A549 (cell line): ENCODE measurements at regions not wholly inside any gene's neighbourhood (a gene's known extent, or its start where the extent isn't known, plus 50 kb on each side); places are given as distances from the start of the nearest gene placed in this dataset.

Source experiments
- ATAC-seq, 2 experiments: fragments of 200-7000 bp in 1 of 2; fragments of >200 bp in 1 of 2; cut with Nextera tagmentation in 1 of 2; cut with Tn5 transposase in 1 of 2; 3 replicates each; pipeline versions ENCODE4 v1.8.0 to v1.9.1; 2018 to 2020; ENCODE audit warnings: mild to moderate bottlenecking in 1 of 2, moderate library complexity in 1 of 2
- CTCF ChIA-PET: fragments of 300-600 bp; sonication (Branson Sonifier 250); formaldehyde crosslinking; extraction: SDS; loops from one replicate; lab custom pipeline; 2021; ENCODE audit warnings: antibody characterized with exemption, inconsistent platforms; lab: Yijun Ruan, JAX
- POLR2A ChIA-PET: fragments of 350-600 bp; formaldehyde crosslinking; extraction: SDS; loops from one replicate; lab custom pipeline; 2021; ENCODE audit warnings: antibody characterized with exemption, inconsistent platforms; lab: Yijun Ruan, JAX
- DNase-seq, 2 experiments: peaks; one replicate each; pipeline versions ENCODE4 v3.0.0 to v3.0.0-alpha.2; 2011 to 2016; ENCODE audit warnings: low read depth in 1 of 2, low spot score in 1 of 2
- FAIRE-seq: peaks from 2 replicates; lab custom pipeline; 2011; peaks lifted over from hg19 to GRCh38; lab: Jason Lieb, UNC
- H3K27ac ChIP-seq, 2 experiments: fragments of >200 bp; sonication (Bioruptor Twin); formaldehyde crosslinking; 3 replicates each; pipeline ENCODE4 v1.5.1; 2016 to 2017
- H3K4me1 ChIP-seq: fragments of >200 bp; sonication (Bioruptor Twin); formaldehyde crosslinking; 3 replicates; pipeline ENCODE4 v1.6.1; 2016
- H3K4me2 ChIP-seq: fragments of >200 bp; sonication (Bioruptor Twin); formaldehyde crosslinking; 3 replicates; pipeline ENCODE4 v1.6.1; 2016
- H3K4me3 ChIP-seq: fragments of >200 bp; sonication (Bioruptor Twin); formaldehyde crosslinking; 3 replicates; pipeline ENCODE4 v1.5.1; 2016
- H3K9me3 ChIP-seq: fragments of >200 bp; sonication (Bioruptor Twin); formaldehyde crosslinking; 3 replicates; pipeline ENCODE4 v1.6.1; 2016
- BCL3 ChIP-seq: fragments of >200 bp; sonication (Bioruptor Twin); formaldehyde crosslinking; IDR thresholded peaks from 3 replicates; pipeline ENCODE4 v1.6.1; 2016
- CEBPB ChIP-seq, 2 experiments: fragments of >200 bp in 1 of 2; sonication (Bioruptor Twin) in 1 of 2; formaldehyde crosslinking in 1 of 2; IDR thresholded peaks; 2 replicates each; pipeline ENCODE4 v1.6.1; 2012 to 2016
- E2F6 ChIP-seq: IDR thresholded peaks from 2 replicates; pipeline ENCODE4 v1.6.1; 2012; ENCODE audit warnings: low read depth, borderline replicate concordance
- EHF ChIP-seq: fragments of 250-450 bp; sonication (Bioruptor Pico); IDR thresholded peaks from 2 replicates; pipeline ENCODE4 v1.5.0; 2020; ENCODE audit warnings: mild to moderate bottlenecking
- EP300 ChIP-seq, 2 experiments: fragments of >200 bp; sonication (Bioruptor Twin); formaldehyde crosslinking; IDR thresholded peaks; 2 replicates in 1 of 2; 3 replicates in 1 of 2; pipeline ENCODE4 v1.6.1; 2016 to 2017
- ESRRA ChIP-seq: fragments of 150-350 bp; IDR thresholded peaks from 2 replicates; pipeline ENCODE4 v1.6.1; 2014; ENCODE audit warnings: mild to moderate bottlenecking, low read length, borderline replicate concordance
- FOSB ChIP-seq: fragments of 250-450 bp; sonication (Bioruptor Pico); IDR thresholded peaks from 2 replicates; pipeline ENCODE4 v1.5.0; 2020; ENCODE audit warnings: mild to moderate bottlenecking, moderate library complexity
- FOXS1 ChIP-seq: fragments of 250-450 bp; sonication (Bioruptor Pico); IDR thresholded peaks from 2 replicates; pipeline ENCODE4 v1.5.0; 2020; ENCODE audit warnings: mild to moderate bottlenecking, moderate library complexity
- HOXA7 ChIP-seq: fragments of 250-450 bp; sonication (Bioruptor Pico); IDR thresholded peaks from 2 replicates; pipeline ENCODE4 v1.5.0; 2020; ENCODE audit warnings: mild to moderate bottlenecking, moderate library complexity
- HOXB13 ChIP-seq: fragments of 250-450 bp; sonication (Bioruptor Pico); IDR thresholded peaks from 2 replicates; pipeline ENCODE4 v1.5.0; 2020; ENCODE audit warnings: low read depth, mild to moderate bottlenecking, moderate library complexity
- JUNB ChIP-seq: fragments of >200 bp; sonication (Bioruptor Twin); formaldehyde crosslinking; IDR thresholded peaks from 2 replicates; pipeline ENCODE4 v1.6.1; 2016
- KDM5A ChIP-seq: fragments of 200-600 bp; sonication (generic); IDR thresholded peaks from 2 replicates; pipeline ENCODE4 v1.6.1; 2016; ENCODE audit warnings: antibody characterized with exemption, mild to moderate bottlenecking
- PHF8 ChIP-seq: fragments of 200-600 bp; sonication (generic); IDR thresholded peaks from 2 replicates; pipeline ENCODE4 v1.6.1; 2016; ENCODE audit warnings: low read depth, mild to moderate bottlenecking, antibody characterized with exemption, moderate library complexity, borderline replicate concordance
- POLR2AphosphoS2 ChIP-seq: conservative IDR thresholded peaks from 2 replicates; pipeline ENCODE4 v1.6.1; 2012; ENCODE audit warnings: low read length, improper control_type of control experiment, inconsistent platforms
- RCOR1 ChIP-seq: fragments of 150-350 bp; IDR thresholded peaks from 2 replicates; pipeline ENCODE4 v1.6.1; 2014; ENCODE audit warnings: antibody characterized with exemption, low read length, low read depth
- REST ChIP-seq: fragments of 200-600 bp; sonication (generic); IDR thresholded peaks from 2 replicates; pipeline ENCODE4 v1.6.1; 2016; ENCODE audit warnings: antibody characterized with exemption, mild to moderate bottlenecking, moderate library complexity
- RFX5 ChIP-seq: fragments of 450-650 bp; IDR thresholded peaks from 2 replicates; pipeline ENCODE4 v1.7.1; 2014; ENCODE audit warnings: antibody characterized with exemption, mild to moderate bottlenecking, moderate library complexity
- SMC3 ChIP-seq: fragments of >200 bp; sonication (Bioruptor Twin); formaldehyde crosslinking; IDR thresholded peaks from 3 replicates; pipeline ENCODE4 v1.6.1; 2018; ENCODE audit warnings: inconsistent platforms
- SREBF2 ChIP-seq: fragments of 450-650 bp; IDR thresholded peaks from 2 replicates; pipeline ENCODE4 v1.6.1; 2014; ENCODE audit warnings: mild to moderate bottlenecking, moderate library complexity
- WGBS: methylation state at CpG from one replicate; pipeline ENCODE4 v1.1.6; 2017; ENCODE audit errors: missing lambda C conversion rate; 5-methylcytosine and 5-hydroxymethylcytosine counted together

- Histone ChIP-seq H3K9me3 (no peaks in the 10 kb centered on the region), H3K4me1 (no peaks in the 10 kb centered on the region), H3K4me2 (no peak overlapping the region), H3K4me3 (no peak overlapping the region), H3K27ac (peak overlapping the region in 1 of 2 experiments; percentile 23; a peak in 1 of 6 replicates)
- ATAC-seq (no peak), FAIRE-seq (no peak), DNase-seq (no peak)
- TF ChIP-seq E2F6: no peak
- no peak for TF ChIP-seq CEBPB (IDR thresholded peaks at IDR 0.05)
- TF ChIP-seq BCL3: no peak
- no peak for TF ChIP-seq SREBF2
- ChIA-PET CTCF (no interaction called here), POLR2A (no interaction called here)
- 89% methylated on average over 24 of the region's 24 CpGs for WGBS
These were observed 109.7 kb upstream of the IER5L start for GRCh38 chr9:129287619-129288305.

- ChIA-PET CTCF (interaction anchor here (0.7 to 0.9 kb wide), 2 partner anchors 25 to 111 kb away, joined by 3 read pairs; no protein-coding TSS in a partner anchor), POLR2A (no interaction called here)
- Histone ChIP-seq H3K9me3 (no peaks in the 10 kb centered on the region), H3K4me3 (no peak overlapping the region), H3K27ac (peak overlapping the region in 1 of 2 experiments; percentile 57; a peak in 3 of 6 replicates), H3K4me1 (peaks cover 7% of the 10 kb centered on the region; the same call in 1 of the 3 replicates), H3K4me2 (no peak overlapping the region)
- ATAC-seq: no peak; a peak in 1 of 6 replicates
- 94% methylated on average over 20 of the region's 23 CpGs for WGBS
- DNase-seq: no peak
- TF ChIP-seq EP300 (IDR thresholded peaks at IDR 0.05): no peak
- TF ChIP-seq HOXA7 (CRISPR knock-in tag): no peak
- no peak for TF ChIP-seq KDM5A
- TF ChIP-seq HOXB13: no peak
- TF ChIP-seq ESRRA: no peak
- TF ChIP-seq RCOR1: no peak
- no peak for TF ChIP-seq SMC3
- no peak for TF ChIP-seq EHF
- no peak for TF ChIP-seq FOSB
- TF ChIP-seq POLR2AphosphoS2: no peak
- no peak for TF ChIP-seq FOXS1 (CRISPR knock-in tag)
- TF ChIP-seq PHF8: no peak
- no peak for TF ChIP-seq REST
- no peak for TF ChIP-seq JUNB
- no peak for TF ChIP-seq CEBPB (IDR thresholded peaks at IDR 0.05)
- TF ChIP-seq RFX5: no peak
- FAIRE-seq: no peak
These were observed 108.1 kb upstream of the IER5L start for GRCh38 chr9:129285979-129286772.
